Amygdala (tissue), 56 donors: ENCODE measurements at regions not wholly inside any gene's neighbourhood (a gene's known extent, or its start where the extent isn't known, plus 50 kb on each side); places are given as distances from the start of the nearest gene placed in this dataset.
A peak's percentile ranks its signal among the peaks of the same experiment; 100 is the strongest.

Source experiments
- DNase-seq, 56 donors: peaks; one replicate each; lab custom pipeline; 2025; lab: John Stamatoyannopoulos, UW

DNA sequence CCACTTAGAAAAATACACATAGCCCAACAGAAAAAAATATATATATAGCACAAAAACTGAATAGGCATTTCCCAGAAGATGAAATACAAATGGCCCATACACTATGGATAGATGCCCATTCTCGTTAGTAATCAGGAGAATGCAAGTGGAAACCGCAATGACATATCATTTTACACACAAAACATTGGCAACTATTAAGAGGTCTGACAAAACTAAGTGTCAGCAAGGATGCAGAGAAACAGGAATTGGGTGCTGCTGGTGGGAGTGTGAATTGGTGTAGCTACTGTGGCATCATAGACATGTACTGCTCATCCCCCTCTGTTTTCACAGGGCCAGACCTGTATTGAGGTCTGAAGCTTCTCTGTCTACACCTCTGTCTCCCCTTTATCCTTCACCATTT lies 320.0 kb downstream of the IDS start:
- no peak for DNase-seq

GRCh38 chrX:149161435-149162088 lies 343.5 kb downstream of the IDS start:
- peak in 1 of 56 donors; percentile 0 for DNase-seq

GRCh38 chrX:149157976-149158375 lies 347.1 kb downstream of the IDS start:
- DNase-seq: no peak

DNA sequence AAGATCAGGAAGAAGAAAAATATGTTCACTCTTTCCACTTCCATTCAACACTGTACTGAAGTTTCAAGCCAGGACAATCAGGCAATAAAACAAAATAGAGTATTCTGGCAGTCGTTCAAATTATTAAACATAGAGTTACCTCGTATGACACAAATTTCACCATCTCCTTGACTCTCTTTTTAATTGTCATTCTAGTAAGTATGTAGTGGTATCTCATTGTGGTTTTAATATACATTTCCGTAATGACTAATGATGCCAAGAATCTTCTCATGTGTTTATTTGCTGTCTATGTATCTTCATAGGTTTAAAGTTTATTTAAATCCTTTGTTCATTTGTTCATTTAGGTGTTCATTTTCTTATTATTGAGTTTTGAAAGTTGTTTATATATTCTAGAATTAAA lies 352.2 kb downstream of the IDS start:
- DNase-seq: no peak

DNA sequence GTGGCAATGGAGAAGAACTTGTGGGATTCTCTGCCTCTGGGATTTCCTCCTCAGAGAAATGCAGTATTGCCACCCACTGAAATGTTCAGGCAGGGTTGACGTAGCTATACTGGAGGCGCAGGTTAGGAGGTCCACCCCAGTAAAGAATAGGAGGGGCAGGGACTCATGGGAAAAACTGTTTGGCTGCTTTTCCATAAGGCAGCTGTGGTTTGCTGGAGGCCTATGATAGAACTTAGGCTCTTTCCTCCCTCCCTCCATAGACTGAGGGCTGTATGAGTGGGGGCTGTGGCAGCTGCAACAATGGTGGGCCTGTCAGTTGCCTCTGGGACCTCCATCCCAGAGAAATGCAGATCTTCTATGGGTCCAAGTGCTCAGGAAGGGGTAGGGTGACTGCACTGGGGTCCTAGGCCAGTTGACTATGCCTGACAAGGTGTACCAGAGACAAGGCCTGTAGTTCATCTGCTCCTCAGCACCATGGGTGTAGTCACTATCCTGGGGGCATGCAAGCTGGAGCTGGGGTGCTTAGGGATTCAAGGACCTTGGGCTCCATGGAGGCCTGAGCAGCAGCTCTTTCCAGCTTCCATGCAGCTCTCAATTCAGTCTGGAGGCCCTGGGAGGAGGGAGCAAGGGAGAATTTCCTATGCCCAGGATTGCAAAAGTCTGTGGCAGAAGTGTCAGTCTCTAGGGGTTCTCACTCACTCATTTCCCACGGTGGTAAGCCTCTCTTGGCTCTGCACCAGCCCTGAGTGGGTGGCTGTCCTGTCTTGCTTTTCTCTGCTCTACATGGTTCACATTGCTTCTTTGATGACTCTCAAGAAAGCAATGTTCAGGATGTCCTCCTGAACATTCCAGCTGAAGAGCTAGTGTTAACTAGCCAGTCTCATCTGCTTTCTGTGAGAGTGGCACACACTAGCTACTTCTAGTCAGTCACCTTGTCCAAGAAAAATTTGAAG lies 353.0 kb downstream of the IDS start:
- DNase-seq: no peak

DNA sequence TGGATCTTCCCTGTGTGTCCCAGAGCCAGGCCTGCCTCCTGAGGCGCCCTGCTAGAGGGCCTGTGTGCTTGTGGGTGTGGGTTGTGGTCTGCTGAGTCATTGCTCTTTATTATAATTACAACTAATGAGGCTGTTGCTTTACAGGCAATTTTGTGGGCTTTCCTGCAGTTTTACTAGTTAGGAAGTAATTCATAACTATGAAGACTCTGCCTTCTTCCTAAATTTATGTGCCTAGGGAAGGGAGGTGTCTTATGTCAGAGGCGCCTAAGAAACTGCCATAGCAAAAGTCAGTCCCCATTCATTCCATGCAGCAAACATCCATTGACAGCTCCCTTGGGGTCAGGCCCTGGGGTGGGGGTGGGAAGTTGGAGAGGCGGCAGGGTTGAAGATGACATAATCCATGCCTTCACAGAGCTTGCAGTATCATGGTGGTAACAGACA lies 359.2 kb downstream of the IDS start:
- DNase-seq: no peak

DNA sequence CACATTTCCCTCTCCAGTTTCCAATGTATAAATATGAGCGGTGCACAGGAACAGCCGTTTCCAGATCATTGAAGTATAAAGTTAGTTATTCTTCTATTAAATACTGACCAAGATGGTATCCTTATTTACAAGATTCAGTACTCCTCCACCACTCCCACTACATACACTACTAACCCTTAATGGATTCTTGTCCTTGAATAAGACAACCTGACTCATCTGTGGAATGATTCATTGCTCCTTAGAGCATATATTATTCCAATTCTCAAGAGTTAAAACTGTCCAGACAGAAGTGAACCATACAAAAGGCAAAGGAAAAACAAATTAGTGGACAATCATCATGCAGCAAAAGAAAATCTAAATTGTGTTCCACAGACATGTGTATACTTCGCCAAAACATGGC lies 373.3 kb downstream of the IDS start:
- no peak for DNase-seq

- no peak for DNase-seq
Measured at GRCh38 chrX:149129767-149130166, 375.3 kb downstream of the IDS start.

DNA sequence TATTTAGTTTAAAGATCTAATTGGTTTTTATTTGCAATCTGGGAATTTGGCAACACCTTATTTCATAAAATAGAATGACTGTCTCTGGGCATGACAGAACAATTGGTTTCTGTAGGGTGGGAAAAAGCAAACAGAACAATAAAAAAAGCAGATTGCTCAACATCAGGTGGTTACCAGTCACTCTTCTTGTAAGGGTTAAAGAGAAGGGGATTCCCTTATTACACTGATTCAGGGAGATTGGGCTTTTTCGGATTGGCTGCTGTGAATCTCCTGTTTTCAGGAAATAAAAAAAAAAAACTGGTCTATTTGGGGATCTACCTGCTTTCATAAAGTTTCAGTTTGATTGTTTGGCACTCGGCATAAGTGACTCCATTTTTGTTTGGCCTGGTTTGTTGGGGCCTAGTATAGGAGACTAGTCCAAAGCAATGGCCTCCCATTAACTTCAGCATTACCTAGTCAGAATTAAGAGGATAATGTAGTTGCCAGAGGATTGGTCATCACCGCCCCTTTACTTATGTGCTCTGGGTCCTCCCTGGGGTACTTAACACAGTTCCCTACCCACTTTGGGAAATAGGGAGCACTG lies 380.5 kb downstream of the IDS start:
- no peak for DNase-seq

DNA sequence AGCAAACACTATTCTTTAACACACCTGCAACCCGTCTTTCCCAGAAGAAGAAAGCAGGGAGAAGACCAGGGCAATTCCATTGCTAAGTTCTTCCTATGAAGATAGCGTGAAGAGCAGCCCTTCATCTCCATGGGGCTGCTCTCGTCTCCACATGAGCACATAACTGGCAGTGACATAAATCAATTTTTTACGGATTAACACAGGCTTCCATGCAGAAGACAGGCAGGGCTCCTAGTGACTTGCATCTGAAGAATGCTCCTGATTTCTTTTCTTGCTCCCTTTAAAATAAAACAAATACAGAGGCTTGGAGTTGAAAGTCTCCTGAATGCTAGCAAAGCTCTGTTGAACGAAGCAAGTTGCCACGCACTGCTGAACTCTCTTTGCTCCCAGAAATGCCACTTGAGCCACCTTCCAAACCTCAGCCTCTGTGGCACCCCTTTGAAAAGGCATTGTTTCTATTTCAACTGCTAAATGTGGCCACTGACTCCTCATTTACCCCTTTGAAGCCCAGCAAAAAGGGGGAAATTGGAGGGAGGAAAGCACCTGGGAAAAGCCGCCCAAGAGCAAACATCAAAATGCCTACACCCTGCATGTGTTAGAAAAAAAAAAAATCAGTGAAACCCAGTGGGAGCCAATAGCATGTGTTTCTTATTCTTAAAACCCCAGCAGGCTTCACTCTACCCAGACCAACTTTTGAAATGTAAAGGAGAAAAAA lies 383.7 kb downstream of the IDS start:
- DNase-seq: no peak

DNA sequence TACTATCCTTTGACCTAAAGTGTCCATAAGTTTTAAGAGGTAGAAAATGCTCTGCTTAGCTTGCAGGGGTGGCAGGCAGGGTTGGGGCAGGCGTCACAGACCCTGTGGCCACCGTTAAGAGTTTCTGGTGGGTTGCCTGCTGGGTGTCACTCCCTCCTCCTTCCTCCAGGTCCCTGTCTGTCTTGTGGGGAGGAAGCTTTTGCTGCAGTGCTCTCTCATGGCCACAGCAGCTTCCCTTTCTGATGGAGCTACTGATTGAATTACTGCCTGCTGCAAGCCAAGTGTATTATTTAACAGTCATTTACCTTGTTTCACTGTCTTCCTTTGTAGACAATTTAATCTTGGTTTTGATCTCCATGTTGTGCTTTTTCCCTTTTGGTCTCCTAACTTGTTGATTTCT lies 384.6 kb downstream of the IDS start:
- DNase-seq: no peak

DNA sequence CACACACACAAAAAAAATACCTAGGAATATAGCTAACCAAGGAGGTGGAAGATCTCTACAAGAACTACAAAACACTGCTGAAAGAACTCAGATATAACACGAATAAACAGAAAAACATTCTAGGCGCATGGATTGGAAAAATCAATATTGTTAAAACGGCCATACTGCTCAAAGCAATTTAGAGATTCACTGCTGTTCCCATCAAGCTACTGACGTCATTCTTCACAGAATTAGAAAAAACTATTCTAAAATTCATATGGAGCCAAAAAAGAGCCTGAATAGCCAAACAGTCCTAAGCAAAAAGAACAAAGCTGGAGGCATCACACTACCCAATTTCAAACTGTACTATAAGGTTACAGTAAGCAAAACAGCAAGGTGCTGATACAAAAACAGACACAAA lies 390.2 kb downstream of the IDS start:
- no peak for DNase-seq

DNA sequence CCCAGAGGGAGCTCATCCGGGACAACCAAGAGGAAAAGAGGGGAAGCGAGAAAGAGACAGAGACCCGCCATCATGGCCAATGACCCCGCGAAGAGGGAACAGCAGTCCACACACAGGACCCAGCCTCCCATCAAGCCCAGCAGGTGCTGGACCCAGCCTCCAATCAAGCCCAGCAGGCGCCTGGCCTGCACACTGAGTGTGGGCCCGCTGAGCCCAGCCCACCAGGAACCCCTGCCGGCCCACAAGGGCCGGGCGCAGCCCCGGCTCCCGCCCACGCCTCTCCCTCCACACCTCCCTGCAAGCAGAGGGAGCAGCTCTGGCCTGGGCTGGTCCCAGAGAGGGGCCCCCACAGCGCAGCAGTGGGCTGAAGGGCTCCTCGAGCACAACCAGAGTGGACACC lies 391.1 kb downstream of the IDS start:
- no peak for DNase-seq

DNA sequence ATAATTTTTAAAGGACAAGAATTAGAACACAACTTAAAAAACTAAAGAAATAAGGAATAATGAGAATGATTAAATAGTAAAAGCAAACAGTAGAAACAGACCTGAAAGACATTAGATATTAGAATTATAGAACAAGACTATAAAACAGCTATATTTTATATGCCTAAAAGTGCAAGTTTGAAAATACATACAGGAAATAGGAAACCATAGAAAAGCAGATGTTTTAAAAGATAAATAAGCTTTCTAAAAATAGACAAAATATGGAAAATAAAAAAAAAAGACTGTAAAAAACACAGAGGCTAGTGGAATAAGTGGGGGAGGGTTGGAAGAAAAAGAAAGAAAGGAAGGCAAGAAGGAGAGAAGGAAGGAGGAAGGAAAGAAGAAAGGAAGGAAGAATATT lies 407.3 kb downstream of the IDS start:
- DNase-seq: no peak

GRCh38 chrX:149092179-149092578 lies 412.9 kb downstream of the IDS start:
- no peak for DNase-seq

DNA sequence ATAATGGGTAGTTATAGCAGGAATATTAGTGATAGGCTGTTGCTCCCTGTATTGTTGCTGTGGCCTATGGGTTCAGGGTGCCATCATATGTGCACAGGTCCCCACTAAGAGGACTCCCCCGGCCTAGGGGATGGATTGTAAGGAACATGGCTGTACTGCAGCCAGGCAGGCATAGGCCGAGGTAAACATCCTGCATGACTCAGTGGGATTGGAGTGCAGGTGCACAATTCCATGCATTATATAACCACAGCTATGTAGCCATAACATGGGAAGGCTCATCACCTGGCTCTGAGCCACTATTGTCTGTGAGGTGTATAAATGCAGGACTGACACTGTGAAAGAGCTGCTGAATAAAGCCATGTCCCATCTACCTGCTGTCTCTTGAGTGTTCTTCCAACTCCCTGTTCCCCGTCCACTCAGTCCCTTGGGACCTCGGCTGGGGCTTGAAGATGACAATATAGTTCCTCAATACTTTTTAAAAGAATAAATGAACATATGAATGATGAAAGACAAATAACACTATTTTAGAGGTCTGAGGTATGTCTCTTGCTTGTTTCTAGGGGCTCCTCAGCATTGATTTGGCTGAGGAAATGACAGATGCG lies 425.2 kb downstream of the IDS start:
- DNase-seq: no peak

DNA sequence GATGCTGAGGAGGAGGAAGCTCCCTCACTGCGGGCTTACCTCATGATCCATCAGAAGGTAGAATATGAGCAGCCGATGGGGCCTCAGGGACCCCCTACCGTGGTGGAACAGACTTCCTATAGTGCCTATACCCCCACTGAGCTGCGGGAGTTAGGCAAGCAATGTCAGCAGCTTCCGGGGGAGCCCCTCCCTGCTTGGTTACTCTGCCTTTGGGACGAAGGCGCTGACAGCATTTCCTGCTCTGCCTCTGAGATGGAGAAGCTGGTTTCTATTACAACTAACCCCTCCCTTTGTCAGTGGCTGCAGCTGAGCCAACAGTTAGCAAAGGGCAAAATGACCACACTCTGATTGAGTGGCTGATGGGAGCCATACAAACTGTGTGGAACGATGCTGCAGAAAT lies 430.7 kb downstream of the IDS start:
- no peak for DNase-seq

GRCh38 chrX:149073479-149073878 lies 431.6 kb downstream of the IDS start:
- no peak for DNase-seq

DNA sequence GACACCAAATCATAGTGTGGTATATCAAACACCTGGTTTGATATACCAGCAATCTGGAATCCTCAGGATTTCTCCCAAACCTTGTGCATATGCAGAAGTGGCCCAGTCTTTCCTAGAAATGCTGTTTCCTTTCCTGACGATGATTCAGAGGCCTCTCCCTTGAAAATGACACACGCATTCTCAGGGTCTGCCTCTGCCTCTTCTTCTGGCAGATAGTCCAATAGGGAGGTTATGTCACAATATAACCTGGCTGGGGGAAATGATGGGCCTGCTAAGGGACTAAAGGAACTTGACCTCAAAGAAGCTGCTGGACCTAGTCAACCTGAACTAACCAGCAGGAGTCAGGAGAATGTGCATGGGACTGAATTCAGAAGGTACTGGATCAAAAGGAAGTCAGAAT lies 435.2 kb downstream of the IDS start:
- no peak for DNase-seq

GRCh38 chrX:149060921-149061320 lies 444.2 kb downstream of the IDS start:
- DNase-seq: no peak
